Psoas muscle (tissue), 7 donors: ENCODE measurements at regions not wholly inside any gene's neighbourhood (a gene's known extent, or its start where the extent isn't known, plus 50 kb on each side); places are given as distances from the start of the nearest gene placed in this dataset.

Source experiments
- ATAC-seq, 4 donors: fragments of 200-7000 bp; cut with Tn5 transposase; one replicate each; pipeline ENCODE4 v1.9.1; 2020; ENCODE audit warnings: moderate library complexity in 3 of 4, mild to moderate bottlenecking in 2 of 4
- DNase-seq, 2 donors: peaks; one replicate each; pipeline ENCODE4 v3.0.0-alpha.2; 2020
- H3K27ac ChIP-seq: fragments of 200-600 bp; one replicate; pipeline ENCODE4 v1.8.0; 2022
- H3K27me3 ChIP-seq, 3 donors: fragments of 200-600 bp in 1 of 3; one replicate each; pipeline versions ENCODE4 v1.6.1 to v1.8.0; 2013 to 2022; ENCODE audit warnings: low read length in 2 of 3, mild to moderate bottlenecking in 2 of 3, moderate library complexity in 1 of 3; ENCODE audit not compliant: insufficient read depth in 3 of 3
- H3K36me3 ChIP-seq, 2 donors: fragments of 200-600 bp in 1 of 2; one replicate each; pipeline versions ENCODE4 v1.6.1 to v1.8.0; 2013 to 2022; ENCODE audit warnings: low read depth in 1 of 2, mild to moderate bottlenecking in 1 of 2, moderate library complexity in 1 of 2; ENCODE audit not compliant: insufficient read depth in 1 of 2
- H3K4me1 ChIP-seq: fragments of 200-600 bp; one replicate; pipeline ENCODE4 v1.8.0; 2022
- H3K4me3 ChIP-seq: fragments of 200-600 bp; one replicate; pipeline ENCODE4 v1.8.0; 2022; ENCODE audit warnings: mild to moderate bottlenecking
- H3K9me3 ChIP-seq: fragments of 200-600 bp; one replicate; pipeline ENCODE4 v1.8.0; 2022
- CTCF ChIP-seq: fragments of 200-600 bp; IDR thresholded peaks from one replicate; pipeline ENCODE4 v1.8.0; 2022; ENCODE audit warnings: antibody characterized with exemption
- WGBS, 3 donors: extraction: QIAGEN DNeasy Blood & Tissue Kit; methylation state at CpG; one replicate each; pipeline versions ENCODE4 v1.1.6 to v1.1.7; 2013; 5-methylcytosine and 5-hydroxymethylcytosine counted together
- intact Hi-C, 2 donors: fragments of 100-400 bp; cut with DNase I; formaldehyde crosslinking; loops; one replicate each; pipeline versions ENCODE4 v1.11.0 to v1.14.2; 2022
- donor health status: healthy with polysubstance abuse.
- donor health status: DM: no; HTN: no; CAD: no; lungs with moderate emphysema.
- donor health status: Bipolar disorder and iron deficiency.
- donor health status: healthy.
- donor health status: DM: yes; HTN: yes; CAD: no.
- donor health status: DM: no; HTN: no; CAD: no.
- donor health status: DM: yes; HTN: yes; CAD: no.

DNA sequence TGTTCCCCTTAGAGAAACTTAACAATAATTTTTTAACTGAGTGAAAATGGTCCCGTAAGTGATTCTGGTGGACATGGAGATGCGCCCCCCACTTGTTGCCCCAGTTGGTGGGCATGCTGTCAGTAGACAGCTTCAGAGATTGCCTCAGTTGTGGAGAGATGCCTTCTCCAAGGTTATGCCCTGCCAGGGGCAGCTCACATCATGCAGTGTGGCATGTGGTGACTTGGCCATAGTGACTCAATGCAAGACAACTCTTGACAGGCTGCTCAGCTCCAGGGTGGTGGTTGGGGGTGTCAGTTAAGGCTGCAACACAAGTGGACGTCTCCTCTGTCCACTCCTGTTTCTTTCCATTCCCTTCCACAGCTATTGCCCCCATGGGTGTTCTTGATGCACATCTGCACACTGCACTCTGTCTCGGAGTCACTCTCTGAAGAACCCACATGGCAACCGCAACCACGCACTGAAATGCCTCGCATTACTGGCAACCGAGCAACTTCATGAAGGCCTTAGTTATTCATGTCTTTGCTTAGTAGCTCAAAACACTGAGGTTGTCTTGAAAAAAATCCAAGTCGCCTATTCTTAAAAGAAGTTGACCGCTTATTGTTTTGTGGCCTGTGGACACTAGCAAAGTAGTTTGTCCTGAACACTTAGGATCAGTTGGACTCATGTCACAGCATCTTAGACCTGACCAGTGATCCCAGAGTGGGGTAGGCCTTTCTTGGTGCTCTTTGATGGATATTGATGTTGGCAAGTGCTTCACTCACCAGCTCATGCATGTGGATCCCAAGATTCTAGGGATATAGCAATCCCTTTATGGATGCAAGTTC is 54.8 kb upstream of the USP1 start:
- ATAC-seq (no peak), DNase-seq (no peak)
- WGBS, 3 donors, result 88 to 92% (median 90%) methylated on average over 10 of the region's 10 CpGs
- no peak for TF ChIP-seq CTCF
- H3K9me3 ChIP-seq, result no peaks in the 10 kb centered on the region
- H3K27me3 ChIP-seq, result no peaks in the 10 kb centered on the region
- no peaks in the 10 kb centered on the region for H3K36me3 ChIP-seq
- H3K4me1 ChIP-seq, result no peaks in the 10 kb centered on the region
- H3K4me3 ChIP-seq, result no peak overlapping the region
- intact Hi-C loops, result no loop called here
- no peak overlapping the region for H3K27ac ChIP-seq

DNA sequence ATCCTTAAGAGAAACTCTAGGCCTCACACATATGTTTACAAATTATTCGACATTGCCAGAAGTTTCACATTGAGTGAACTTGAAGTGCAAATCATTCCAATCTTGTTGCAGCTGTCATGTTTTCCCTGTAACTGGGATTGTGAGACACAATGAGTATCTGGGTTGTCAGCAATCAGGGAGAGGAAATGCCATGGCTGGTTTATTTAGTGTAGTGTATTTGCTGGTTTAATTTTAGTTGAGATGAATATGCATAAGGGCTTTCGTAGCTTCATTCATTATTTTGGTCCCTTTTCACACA is 54.2 kb upstream of the USP1 start:
- Histone ChIP-seq H3K4me1 (no peaks in the 10 kb centered on the region), H3K4me3 (no peak overlapping the region), H3K9me3 (no peaks in the 10 kb centered on the region), H3K36me3 (no peaks in the 10 kb centered on the region), H3K27ac (no peak overlapping the region), H3K27me3 (no peaks in the 10 kb centered on the region)
- TF ChIP-seq CTCF, result no peak
- ATAC-seq (no peak), DNase-seq (no peak)
- 40 to 50% (median 46%) methylated on average over 2 of the region's 2 CpGs for WGBS, 3 donors
- intact Hi-C loops, result no loop called here

- no peak overlapping the region for H3K4me3 ChIP-seq
- H3K36me3 ChIP-seq, result no peaks in the 10 kb centered on the region
- intact Hi-C loops, result no loop called here
- no peaks in the 10 kb centered on the region for H3K27me3 ChIP-seq
- no peaks in the 10 kb centered on the region for H3K4me1 ChIP-seq
- DNase-seq, result no peak
- ATAC-seq, result peak in 3 of 4 donors; percentile 44 to 58 (median 47)
- no peaks in the 10 kb centered on the region for H3K9me3 ChIP-seq
- TF ChIP-seq CTCF, result no peak
- 51 to 54% (median 52%) methylated on average over 7 of the region's 7 CpGs for WGBS, 3 donors
- no peak overlapping the region for H3K27ac ChIP-seq
Measured at GRCh38 chr1:62384276-62385005, 52.4 kb upstream of the USP1 start.

- Histone ChIP-seq H3K36me3 (no peaks in the 10 kb centered on the region), H3K4me3 (no peak overlapping the region), H3K9me3 (no peaks in the 10 kb centered on the region), H3K27ac (no peak overlapping the region), H3K27me3 (no peaks in the 10 kb centered on the region), H3K4me1 (no peaks in the 10 kb centered on the region)
- DNase-seq, result no peak
- intact Hi-C loops, result no loop called here
- no peak for ATAC-seq
- no peak for TF ChIP-seq CTCF
- 90 to 94% (median 90%) methylated on average over 5 of the region's 5 CpGs for WGBS, 3 donors
Measured at GRCh38 chr1:62385923-62386322, 50.9 kb upstream of the USP1 start.
